Stomach (tissue), 4 donors: ENCODE measurements at regions not wholly inside any gene's neighbourhood (a gene's known extent, or its start where the extent isn't known, plus 50 kb on each side); places are given as distances from the start of the nearest gene placed in this dataset.

ENCODE experiments used
- CTCF ChIP-seq, 7 experiments: fragments of 450-650 bp in 4 of 7; fragments of 200-600 bp in 3 of 7; sonication (generic) in 3 of 7; IDR thresholded peaks; one replicate each; pipeline ENCODE4 v1.5.1; 2016 to 2019; ENCODE audit warnings: antibody characterized with exemption in 7 of 7, control low read depth in 2 of 7, mild to moderate bottlenecking in 1 of 7
- POLR2A ChIP-seq, 4 donors: fragments of 450-650 bp; IDR thresholded peaks; one replicate each; pipeline ENCODE4 v1.6.1; 2016; ENCODE audit warnings: antibody characterized with exemption in 4 of 4, control low read depth in 2 of 4, mild to moderate bottlenecking in 1 of 4, moderate library complexity in 1 of 4

- TF ChIP-seq CTCF (IDR thresholded peaks at IDR 0.05) (no peak), POLR2A (IDR thresholded peaks at IDR 0.05) (no peak)
Observed at GRCh38 chr17:73933164-73933766, 270.2 kb upstream of the RPL38 start.
